Heart left ventricle (tissue), 16 donors: ENCODE measurements at regions not wholly inside any gene's neighbourhood (a gene's known extent, or its start where the extent isn't known, plus 50 kb on each side); places are given as distances from the start of the nearest gene placed in this dataset.

Source experiments
- ATAC-seq, 4 donors: fragments of 200-7000 bp; cut with Tn5 transposase; one replicate each; pipeline ENCODE4 v1.9.1; 2020 to 2022; ENCODE audit warnings: moderate library complexity in 4 of 4, mild to moderate bottlenecking in 3 of 4, moderate number of reproducible peaks in 1 of 4
- DNase-seq, 5 donors: peaks; one replicate each; pipeline ENCODE4 v3.0.0-alpha.2; 2020
- H3K27ac ChIP-seq, 12 donors: fragments of 200-600 bp; sonication (generic) in 4 of 12; one replicate each; pipeline versions ENCODE4 v1.5.0 to v1.8.0; 2016 to 2022; ENCODE audit warnings: mild to moderate bottlenecking in 2 of 12
- H3K27me3 ChIP-seq, 9 donors: fragments of 200-600 bp; sonication (generic) in 2 of 9; one replicate each; pipeline versions ENCODE4 v1.5.1 to v1.8.0; 2016 to 2022; ENCODE audit warnings: mild to moderate bottlenecking in 3 of 9
- H3K36me3 ChIP-seq, 9 donors: fragments of 200-600 bp; sonication (generic) in 2 of 9; one replicate each; pipeline versions ENCODE4 v1.5.0 to v1.8.0; 2018 to 2022; ENCODE audit warnings: mild to moderate bottlenecking in 2 of 9
- H3K4me1 ChIP-seq, 12 donors: fragments of 200-600 bp; sonication (generic) in 4 of 12; one replicate each; pipeline versions ENCODE4 v1.5.0 to v1.8.0; 2016 to 2022; ENCODE audit warnings: mild to moderate bottlenecking in 3 of 12
- H3K4me3 ChIP-seq, 12 donors: fragments of 200-600 bp; sonication (generic) in 4 of 12; one replicate each; pipeline versions ENCODE4 v1.5.0 to v1.8.0; 2017 to 2022; ENCODE audit warnings: mild to moderate bottlenecking in 9 of 12, moderate library complexity in 4 of 12
- H3K9me3 ChIP-seq, 12 donors: fragments of 200-600 bp; sonication (generic) in 4 of 12; one replicate each; pipeline versions ENCODE4 v1.5.0 to v1.8.0; 2016 to 2022; ENCODE audit warnings: mild to moderate bottlenecking in 1 of 12
- CTCF ChIP-seq, 12 donors: fragments of 200-600 bp; sonication (generic) in 4 of 12; IDR thresholded peaks; one replicate each; pipeline versions ENCODE4 v1.5.0 to v1.8.0; 2018 to 2022; ENCODE audit warnings: antibody characterized with exemption in 12 of 12, mild to moderate bottlenecking in 5 of 12
- POLR2A ChIP-seq, 2 donors: fragments of 450-650 bp; IDR thresholded peaks; one replicate each; pipeline ENCODE4 v1.6.1; 2017; ENCODE audit warnings: antibody characterized with exemption in 2 of 2, mild to moderate bottlenecking in 2 of 2, moderate library complexity in 2 of 2
- WGBS, 4 donors: extraction: QIAGEN DNeasy Blood & Tissue Kit in 2 of 4; methylation state at CpG; one replicate each; pipeline versions ENCODE4 v1.1.5 to v1.1.7; 2013 to 2018; 5-methylcytosine and 5-hydroxymethylcytosine counted together
- intact Hi-C, 10 donors: fragments of 100-400 bp; cut with DNase I; formaldehyde crosslinking; loops; one replicate each; pipeline versions ENCODE4 v1.11.1 to v1.14.2; 2022
- donor health status: ischemic (EF 13 %, LVEDD 7.1; RV severe dilation, severe dysfunction).
- donor health status: healthy with polysubstance abuse.
- donor health status: DM: no; HTN: yes; CAD: no.
- donor health status: DM: no; HTN: no; CAD: no.
- donor health status: ischemic (EF 25% LVEDD 6.9; RV normal size, moderate dysfunction).
- donor health status: ischemic (EF 25% LVEDD 5.7; RV mildly dilated, moderate dysfunction).
- donor health status: healthy.
- donor health status: DM: yes; HTN: yes; CAD: no.
- donor health status: ischemic (EF 35%, LVEDD 5.7; RV mildly dilated, moderate dysfunction).
- donor health status: nonischemic (EF 11% LVEDD 7.7; RV severe dilation, severe dysfunction).
- donor health status: DM: yes; HTN: yes; CAD: no.
- donor health status: PGD.
- donor health status: ischemic (EF 29% LVEDD 5.4; RV normal size, mild dysfunction).
- donor health status: nonischemic (EF 23%, LVEDD 6.1; RV moderate dilation, normal function).

- ATAC-seq: peak in 3 of 4 donors; percentile 38 to 61 (median 55)
- Histone ChIP-seq H3K9me3 (no peaks in the 10 kb centered on the region), H3K36me3 (no peaks in the 10 kb centered on the region), H3K4me1 (peaks cover 0 to 46% (median 14%) of the 10 kb centered on the region in 12 donors), H3K27ac (peak overlapping the region in 1 of 12 donors; percentile 41), H3K27me3 (no peaks in the 10 kb centered on the region), H3K4me3 (no peak overlapping the region)
- DNase-seq: no peak
- 69 to 76% (median 72%) methylated on average over 12 of the region's 12 CpGs for WGBS, 4 donors
- intact Hi-C loops: no loop called here
- no peak for TF ChIP-seq POLR2A (IDR thresholded peaks at IDR 0.05)
- no peak for TF ChIP-seq CTCF (IDR thresholded peaks at IDR 0.05)
Measured at GRCh38 chr2:128439031-128439790, 120.5 kb upstream of the HS6ST1 start.

GRCh38 chr2:128439791-128440665, 121.4 kb upstream of the HS6ST1 start:
- Histone ChIP-seq H3K9me3 (no peaks in the 10 kb centered on the region), H3K27me3 (no peaks in the 10 kb centered on the region), H3K27ac (peak overlapping the region in 2 of 12 donors; percentile 23 to 33), H3K4me1 (peaks cover 0 to 46% (median 14%) of the 10 kb centered on the region in 12 donors), H3K36me3 (no peaks in the 10 kb centered on the region), H3K4me3 (no peak overlapping the region)
- WGBS, 4 donors: 59 to 67% (median 62%) methylated on average over 11 to 13 of the region's 13 CpGs
- ATAC-seq (peak; percentile 19 to 50 (median 24)), DNase-seq (peak in 1 of 5 donors; percentile 58)
- no peak for TF ChIP-seq CTCF (IDR thresholded peaks at IDR 0.05)
- TF ChIP-seq POLR2A (IDR thresholded peaks at IDR 0.05): no peak
- intact Hi-C loops: loop anchor here in 2 of 10 donors (10.0 kb wide), 2 partner anchors 85 to 115 kb away; no protein-coding TSS in a partner anchor

DNA sequence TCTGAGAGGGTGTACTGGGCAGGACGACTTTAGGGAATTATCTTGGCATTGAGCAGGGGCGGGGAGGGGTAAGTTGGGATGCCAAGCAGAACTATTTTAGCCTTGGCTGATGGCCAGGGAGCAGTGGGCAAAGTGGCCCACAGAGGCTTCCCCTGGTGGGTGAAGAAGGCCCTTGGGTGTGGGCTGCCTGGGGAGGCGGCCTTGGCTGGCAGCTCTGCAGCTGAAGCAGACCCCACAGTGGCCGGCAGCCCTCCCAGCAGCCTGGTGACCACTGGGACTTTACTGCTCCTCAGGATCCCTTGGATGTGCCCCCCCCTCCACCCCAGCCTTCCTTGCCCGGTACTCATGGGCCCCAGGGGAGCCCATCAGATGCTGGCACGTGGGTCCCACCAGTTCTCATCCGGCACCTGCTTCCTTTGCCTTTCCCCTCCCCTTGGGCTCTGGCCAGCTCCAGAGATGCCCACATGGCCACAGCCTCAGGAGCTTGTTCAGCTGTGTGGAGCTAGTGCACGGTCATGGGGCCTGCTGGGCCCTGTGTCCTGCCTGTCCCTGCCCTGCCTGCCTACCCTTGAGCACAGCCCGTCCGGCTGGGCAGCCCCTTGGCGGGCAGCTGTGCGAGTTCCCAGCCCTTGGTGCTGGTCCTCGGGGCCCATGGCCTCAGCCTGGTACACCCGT, 122.1 kb upstream of the HS6ST1 start:
- TF ChIP-seq POLR2A (IDR thresholded peaks at IDR 0.05) (no peak), CTCF (IDR thresholded peaks at IDR 0.05) (no peak)
- ATAC-seq: peak; percentile 19 to 56 (median 34)
- no peaks in the 10 kb centered on the region for H3K36me3 ChIP-seq
- H3K9me3 ChIP-seq: no peaks in the 10 kb centered on the region
- H3K4me3 ChIP-seq: no peak overlapping the region
- 58 to 73% (median 68%) methylated on average over 8 to 14 of the region's 14 CpGs for WGBS, 4 donors
- peak overlapping the region in 5 of 12 donors; percentile 3 to 33 (median 22) for H3K27ac ChIP-seq
- no peak for DNase-seq
- H3K4me1 ChIP-seq: peaks cover 0 to 46% (median 14%) of the 10 kb centered on the region in 12 donors
- intact Hi-C loops: loop anchor here in 2 of 10 donors (10.0 kb wide), 2 partner anchors 86 to 116 kb away; no protein-coding TSS in a partner anchor
- H3K27me3 ChIP-seq: no peaks in the 10 kb centered on the region
